H1 (cell line): ENCODE measurements at regions not wholly inside any gene's neighbourhood (a gene's known extent, or its start where the extent isn't known, plus 50 kb on each side); places are given as distances from the start of the nearest gene placed in this dataset.

ENCODE experiments used
- HDAC6 ChIP-seq: IDR thresholded peaks from one replicate; pipeline ENCODE4 v1.7.1; 2012; ENCODE audit warnings: low read depth, mild to moderate bottlenecking, inconsistent platforms, low read length, moderate library complexity
- NANOG ChIP-seq: IDR thresholded peaks from 2 replicates; pipeline ENCODE4 v1.6.1; 2011; ENCODE audit warnings: low read length, low read depth, mild to moderate bottlenecking, inconsistent platforms; ENCODE audit not compliant: insufficient read depth, poor library complexity, severe bottlenecking
- SIN3A ChIP-seq, 2 experiments: IDR thresholded peaks in 1 of 2; conservative IDR thresholded peaks in 1 of 2; 2 replicates each; pipeline ENCODE4 v1.6.1; 2011 to 2012; ENCODE audit warnings: low read length in 2 of 2, improper control_type of control experiment in 1 of 2, low read depth in 1 of 2, mild to moderate bottlenecking in 1 of 2

DNA sequence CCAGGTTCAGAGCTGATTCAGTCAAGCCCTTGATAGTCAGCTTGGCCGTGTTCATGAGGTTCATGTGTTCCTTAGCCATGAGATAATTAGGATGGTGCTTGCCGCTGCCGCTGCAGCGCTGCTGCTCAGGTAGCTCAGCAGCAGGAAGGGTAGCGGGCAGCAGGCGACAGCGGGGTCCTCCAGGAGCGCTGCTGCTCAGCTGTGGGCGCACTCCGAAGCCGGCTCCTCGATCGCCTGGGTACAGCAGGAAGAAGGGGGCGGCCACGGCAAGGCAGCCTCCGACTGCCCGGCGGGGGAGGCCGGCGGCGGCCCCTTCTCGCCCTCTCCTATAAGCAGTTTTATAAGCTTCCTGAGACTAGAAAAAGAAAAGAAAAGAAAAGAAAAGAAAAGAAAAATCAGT, 1253.6 kb downstream of the EFNA5 start (continued):
- TF ChIP-seq SIN3A (conservative IDR thresholded peaks at IDR 0.05 in 1 of 2, IDR thresholded peaks at IDR 0.05 in 1 of 2; ENCODE audit: low read depth in 1 of 2, low read length in 2 of 2) (no peak), HDAC6 (no peak), NANOG (no peak)
